Endothelial cell of hepatic sinusoid (primary cell): ENCODE measurements at regions not wholly inside any gene's neighbourhood (a gene's known extent, or its start where the extent isn't known, plus 50 kb on each side); places are given as distances from the start of the nearest gene placed in this dataset.
"Not testable (repeated sequence)": the region's sequence is repeated elsewhere in the genome, so short reads cannot be mapped to it uniquely, and the experiment has no call there.

Experiments
- in situ Hi-C: cut with HindIII; loops from 2 replicates; pipeline ENCODE4 v1.10.0; 2017; ENCODE audit warnings: low sequenced_read_pairs

DNA sequence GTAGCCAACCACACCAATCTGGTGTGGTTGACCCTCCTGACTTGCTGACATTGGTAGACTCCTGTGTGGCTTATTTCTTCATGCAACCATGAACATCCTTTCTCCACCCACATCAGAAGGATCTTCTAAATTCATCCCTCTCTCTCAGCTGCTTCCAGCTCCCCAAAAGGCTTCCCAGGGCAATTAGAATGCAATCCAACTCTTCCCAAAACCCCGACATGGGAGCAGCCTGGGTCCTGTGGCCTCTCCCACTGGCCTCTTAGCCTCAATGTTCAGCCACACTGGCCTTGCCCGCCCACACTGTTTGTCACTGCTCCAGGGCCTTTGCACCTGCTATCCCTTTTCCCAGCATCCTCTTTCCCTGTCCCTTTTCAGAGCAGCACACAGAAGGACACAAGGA is 199.8 kb upstream of the SGCG start:
- in situ Hi-C loops, result no loop called here

DNA sequence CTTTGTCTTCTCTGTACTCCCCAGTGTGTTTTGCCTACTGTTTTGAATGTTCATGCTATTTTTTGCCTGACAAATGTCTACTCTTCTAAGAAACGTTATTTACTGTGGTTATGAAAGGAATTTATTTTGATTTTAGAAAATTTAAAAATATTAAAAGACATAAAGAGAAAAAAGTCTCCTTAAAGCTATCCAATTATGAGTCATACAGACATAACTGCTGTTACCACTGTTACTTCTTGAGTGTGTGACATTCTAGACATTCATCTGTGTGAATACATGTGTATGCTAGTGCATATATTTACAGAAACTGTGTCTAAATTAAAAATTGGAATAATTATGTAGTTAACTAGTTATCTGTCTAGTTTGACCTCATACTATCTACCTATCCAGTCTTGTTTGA is 187.6 kb upstream of the SGCG start:
- in situ Hi-C loops, result no loop called here

DNA sequence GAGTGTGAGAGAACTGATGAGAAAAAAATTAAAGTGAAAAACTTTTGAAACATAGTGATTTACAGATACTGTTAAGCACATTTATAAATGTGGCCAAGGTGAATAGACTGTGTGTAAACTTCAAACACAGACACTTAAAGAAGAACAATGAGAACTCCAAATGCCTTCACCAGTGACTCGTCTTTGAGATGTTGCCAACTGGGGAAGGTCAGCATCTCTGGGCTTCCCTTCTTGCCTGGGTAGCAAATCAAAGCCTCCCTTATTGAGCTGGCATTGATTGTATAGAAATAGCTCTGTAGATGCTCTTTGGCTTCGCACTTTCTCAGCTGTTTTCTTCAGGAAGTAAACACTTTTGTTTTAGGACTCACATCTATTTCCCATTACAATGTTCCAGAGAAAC is 177.3 kb upstream of the SGCG start:
- in situ Hi-C loops, result no loop called here

DNA sequence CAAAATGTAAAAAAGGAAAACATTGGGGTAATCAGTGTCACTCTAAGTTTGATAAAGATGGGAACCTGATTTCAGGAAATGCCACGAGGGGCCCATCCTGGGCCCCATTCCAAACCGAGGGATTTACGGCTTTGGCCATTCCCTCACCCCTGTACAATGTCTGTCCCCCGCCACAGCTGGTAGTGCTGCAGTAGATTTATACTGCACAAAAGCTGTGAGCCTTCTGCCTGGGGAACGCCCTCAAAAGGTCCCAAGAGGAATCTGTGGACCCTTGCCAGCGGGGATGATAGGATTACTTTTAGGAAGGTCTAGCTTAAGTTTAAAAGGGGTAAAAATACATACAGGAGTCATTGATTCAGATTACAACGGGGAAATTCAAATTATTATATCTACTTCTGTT is 173.4 kb upstream of the SGCG start:
- in situ Hi-C loops, result no loop called here

DNA sequence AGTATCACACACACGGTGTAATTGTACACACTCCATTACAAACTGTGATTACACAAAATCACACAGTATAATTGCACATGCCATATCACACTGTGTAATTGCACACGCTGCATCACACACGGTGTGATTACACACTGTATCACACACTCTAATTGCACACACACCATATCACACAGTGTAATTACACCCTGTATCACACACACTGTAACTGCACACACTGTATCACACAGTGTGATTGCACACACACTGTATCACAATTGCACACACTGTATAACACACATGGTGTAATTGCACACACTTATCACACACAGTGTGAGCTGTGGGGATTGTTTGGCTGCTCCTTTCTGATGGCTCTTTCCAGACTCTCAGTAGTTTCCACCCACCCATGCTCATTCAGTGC is 162.6 kb upstream of the SGCG start:
- in situ Hi-C loops, result no loop called here

DNA sequence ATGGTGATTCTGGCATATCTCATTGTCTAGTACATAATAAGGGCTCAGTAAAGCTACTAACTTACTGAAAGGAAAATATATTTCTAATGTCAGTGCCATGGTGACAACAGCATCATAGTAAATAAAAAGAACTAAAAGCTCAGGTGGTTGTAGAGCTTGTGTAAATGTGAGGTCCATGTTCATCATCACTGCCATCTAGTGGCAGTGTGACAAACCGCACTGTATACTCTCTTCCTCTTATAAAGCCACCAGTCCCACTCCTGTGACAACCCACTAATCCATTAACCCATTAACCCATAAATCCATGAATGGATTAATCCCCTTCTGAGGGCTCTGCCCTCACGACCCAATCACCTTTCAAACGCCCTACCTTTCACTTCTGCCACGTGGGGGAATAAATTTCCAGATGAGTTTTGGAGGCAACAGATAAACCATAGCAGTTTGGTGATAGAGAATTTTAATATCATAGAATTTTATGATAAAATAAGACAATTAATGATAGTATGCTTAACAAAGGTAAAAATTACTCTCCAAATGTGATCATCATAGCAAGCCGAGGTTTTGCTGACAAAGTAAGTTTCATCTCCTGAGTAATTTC is 160.4 kb upstream of the SGCG start:
- in situ Hi-C loops, result no loop called here

DNA sequence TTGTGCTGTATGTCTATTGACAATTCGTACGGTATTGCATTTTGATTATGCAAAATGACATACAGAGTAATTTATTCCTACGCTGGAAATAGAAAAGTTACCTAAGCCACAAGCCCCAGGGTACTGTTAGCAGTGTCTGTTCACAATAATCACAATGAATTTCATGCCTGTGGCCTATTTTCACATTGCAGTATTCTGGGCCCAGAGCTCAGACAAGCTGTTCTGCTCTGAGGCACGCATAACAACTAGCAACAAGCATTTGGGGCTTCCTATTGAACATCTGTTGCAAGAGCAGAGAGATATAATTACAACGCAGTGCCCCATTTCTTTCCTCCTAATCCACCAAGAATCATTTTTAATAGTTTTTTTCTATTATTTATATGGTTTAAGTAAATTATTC is 158.9 kb upstream of the SGCG start:
- in situ Hi-C loops, result no loop called here

DNA sequence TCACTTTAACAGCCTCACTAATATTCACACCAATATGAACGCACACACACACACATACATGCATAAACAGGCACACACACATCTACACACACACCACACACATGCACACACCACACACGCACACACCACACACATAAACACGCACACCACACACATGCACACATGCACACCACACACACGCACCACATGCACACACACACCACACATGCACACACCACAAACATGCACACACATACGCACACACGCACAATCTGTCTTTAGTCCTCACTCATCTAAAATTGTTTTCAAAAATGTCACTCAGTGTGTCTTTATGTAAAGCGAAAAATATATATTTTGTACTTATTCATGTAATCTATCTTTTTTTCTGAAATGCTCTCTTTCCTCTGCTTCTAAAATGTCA is 158.1 kb upstream of the SGCG start:
- in situ Hi-C loops, result no loop called here

DNA sequence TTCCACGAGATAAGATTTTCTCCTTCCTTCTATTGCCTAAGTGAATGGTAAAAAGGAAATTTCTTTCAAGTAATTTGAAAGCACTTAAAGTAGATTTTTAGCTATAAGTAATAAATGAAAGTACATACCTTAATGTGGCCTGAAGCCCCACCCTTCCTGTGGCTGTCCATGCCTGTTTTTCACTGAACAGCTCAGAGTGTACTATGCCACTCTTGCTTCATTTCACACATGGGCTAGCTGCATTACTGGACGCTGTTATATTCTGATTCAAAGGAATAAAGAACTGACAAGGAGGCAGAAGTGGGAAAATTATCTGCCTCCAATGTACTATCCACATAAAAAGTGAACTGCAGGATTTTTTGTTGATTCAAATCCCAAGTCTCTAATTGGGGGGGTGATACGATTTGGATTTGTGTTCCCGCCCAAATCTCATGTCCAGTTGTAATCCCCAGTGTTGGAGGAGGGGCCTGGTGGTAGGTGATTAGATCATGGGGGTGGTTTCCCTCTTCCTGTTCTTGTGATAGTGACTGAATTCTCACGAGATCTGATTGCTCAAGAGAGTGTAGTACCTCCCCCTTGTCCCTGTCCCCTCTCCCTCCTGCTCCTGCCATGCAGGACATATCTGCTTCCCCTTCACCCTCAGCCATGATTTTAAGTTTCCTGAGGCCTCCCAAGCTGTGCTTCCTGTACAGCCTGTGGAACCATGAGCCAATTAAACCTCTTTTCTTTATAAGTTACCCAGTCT is 154.7 kb upstream of the SGCG start:
- in situ Hi-C loops, result no loop called here

DNA sequence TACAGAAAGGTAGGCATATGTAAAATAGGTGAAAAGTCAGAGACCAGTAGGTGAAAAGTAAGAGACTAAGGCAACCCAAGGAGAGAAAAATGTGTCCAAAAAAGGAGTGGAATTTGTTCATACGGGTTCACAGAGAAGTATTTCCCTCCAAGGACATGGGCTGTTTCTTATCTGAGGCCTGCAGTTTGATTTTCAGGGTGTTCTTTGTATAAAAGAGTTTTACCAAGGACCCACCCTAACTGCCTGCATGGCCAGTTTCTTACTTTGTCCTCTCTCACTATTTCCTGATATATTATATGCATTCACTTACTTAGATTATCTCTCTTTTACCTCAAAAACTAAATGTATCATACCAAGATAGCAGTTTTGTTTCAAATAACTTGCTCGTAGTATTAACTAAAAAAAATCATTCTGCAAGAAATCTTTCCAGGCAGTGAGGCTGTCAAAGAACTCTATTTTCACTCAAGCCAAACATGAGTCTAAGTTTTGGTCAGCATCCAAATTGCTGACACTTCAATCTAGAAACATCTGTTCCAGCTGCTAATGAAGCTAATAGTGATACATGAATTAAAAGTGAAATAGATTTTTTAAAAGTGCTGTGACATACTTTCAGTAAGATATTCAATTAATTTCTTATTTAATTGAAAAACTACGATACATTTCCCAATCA is 141.4 kb upstream of the SGCG start:
- in situ Hi-C loops, result no loop called here

DNA sequence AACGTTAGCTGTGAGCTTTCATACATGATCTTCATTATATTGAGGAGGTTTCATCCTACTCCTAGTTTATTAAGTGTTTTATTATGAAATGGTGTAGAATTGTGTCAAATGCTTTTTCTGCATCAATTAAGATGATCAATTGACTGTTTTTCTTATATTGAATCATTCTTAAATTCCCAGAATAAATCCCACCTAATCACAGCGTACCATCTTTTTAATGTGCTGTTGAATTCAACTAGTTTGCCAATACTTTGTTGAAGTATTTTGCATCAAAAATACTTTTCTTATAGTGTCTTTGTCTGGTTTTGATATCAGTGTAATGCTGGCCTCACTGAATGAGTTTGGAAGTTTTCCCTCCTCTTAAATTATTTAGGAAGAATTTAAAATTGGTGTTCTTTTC is 138.6 kb upstream of the SGCG start:
- in situ Hi-C loops, result no loop called here

DNA sequence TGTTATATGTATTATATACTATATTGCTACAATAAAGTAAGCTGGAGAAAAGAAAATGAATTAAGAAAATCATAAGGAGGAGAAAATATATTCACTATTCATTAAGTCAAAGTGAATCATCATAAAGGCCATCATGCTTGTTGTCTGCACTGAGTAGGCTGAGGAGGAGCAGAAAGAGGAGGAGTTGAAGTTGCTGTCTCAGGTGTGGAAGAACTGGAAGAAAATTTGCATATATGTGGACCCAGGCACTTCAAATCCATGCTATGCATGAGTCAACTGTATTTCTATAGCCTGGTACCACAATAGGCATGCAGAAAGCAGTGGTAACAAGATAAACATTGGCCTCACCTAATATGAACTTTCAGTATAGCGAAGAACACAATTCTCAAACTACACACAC is 135.9 kb upstream of the SGCG start:
- in situ Hi-C loops, result no loop called here

DNA sequence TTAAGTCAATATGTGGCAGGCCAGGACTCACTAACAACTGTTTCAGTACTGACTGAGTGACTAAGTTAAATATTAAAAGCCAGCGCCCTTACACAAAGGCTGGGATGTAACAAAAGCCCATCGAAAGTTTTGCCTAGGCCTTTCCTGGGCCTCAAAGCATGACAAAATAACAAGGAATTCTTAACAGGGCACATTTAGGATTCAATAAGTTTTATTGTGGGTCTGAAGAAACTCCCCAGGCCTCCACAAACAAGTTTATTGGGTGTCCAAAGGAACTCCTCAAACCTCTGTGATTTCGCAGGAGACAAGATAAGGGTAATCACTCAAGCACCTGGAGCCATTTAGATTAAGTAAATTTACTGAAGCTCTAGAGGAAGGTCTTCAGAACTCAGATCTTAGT is 130.7 kb upstream of the SGCG start:
- in situ Hi-C loops, result no loop called here

DNA sequence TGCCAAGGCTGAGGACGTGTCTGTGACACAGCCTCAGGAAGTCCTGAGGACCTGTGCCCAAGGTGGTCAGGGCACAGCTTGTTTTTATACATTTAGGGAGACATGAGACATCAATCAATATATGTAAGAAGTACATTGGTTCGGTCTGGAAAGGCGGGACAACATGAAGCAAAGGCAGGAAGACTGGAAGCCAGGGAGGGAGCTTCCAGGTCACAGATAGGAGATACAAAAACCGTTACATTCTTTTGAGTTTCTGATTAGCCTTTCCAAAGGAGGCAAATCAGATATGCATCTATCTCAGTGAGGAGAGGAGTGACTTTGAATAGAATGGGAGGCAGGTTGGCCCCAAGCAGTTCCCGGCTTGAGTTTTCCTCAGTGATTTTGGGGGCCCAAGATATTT is 127.1 kb upstream of the SGCG start:
- in situ Hi-C loops, result not testable (repeated sequence)

DNA sequence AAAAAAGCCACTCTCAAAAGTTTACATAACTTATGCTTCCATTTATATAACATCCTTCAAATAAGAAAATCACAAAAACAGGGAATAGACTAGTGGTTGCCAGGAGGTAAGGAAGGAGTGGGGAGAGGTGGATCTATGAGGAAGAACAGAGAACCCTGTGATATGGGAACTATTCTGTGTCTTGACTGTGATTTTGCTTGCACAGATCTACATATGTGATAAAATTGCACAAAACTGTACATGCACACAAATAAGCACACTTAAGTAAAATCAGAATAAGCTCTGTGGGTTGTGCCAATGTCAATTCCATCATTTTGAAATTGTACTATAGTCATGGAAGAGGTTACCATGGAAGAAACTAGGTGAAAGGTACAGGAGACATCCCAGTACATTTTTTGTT is 121.6 kb upstream of the SGCG start:
- in situ Hi-C loops, result no loop called here

DNA sequence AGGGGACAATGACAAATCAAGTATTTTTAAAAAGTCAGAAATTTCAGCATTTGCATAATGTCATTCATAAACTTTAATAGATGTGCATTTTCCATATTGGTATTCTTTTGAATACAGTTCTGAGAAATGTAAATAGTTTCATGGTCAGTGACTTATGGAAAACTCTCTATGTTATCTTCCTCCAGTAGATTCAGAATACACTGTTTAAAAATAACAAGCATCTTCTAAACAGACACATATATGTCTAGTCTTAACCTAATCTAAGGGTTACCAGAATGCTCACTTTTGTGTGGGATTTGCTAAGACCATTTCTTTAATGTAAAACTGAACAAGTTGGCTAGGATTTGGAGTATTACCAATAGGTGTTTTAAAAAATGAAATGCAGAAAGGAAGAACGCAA is 119.8 kb upstream of the SGCG start:
- in situ Hi-C loops, result no loop called here

DNA sequence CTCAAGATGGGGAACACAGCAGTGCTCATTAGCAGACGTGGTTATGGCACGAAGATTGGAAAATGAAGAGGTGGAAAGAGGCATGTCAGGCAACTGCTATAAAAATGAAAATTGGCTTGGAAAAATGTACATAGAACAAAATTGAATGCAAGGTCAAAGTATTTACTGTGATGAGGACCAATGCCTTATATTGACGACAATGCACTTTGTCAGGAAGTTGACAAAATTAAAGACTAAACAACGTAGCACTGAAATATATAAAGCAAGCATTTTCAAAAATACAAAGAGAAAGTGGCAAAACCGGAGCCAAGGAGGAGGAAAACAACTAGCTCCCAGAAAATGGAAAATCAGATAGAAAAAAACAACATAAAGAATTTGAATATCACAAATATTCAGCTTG is 113.7 kb upstream of the SGCG start:
- in situ Hi-C loops, result no loop called here

DNA sequence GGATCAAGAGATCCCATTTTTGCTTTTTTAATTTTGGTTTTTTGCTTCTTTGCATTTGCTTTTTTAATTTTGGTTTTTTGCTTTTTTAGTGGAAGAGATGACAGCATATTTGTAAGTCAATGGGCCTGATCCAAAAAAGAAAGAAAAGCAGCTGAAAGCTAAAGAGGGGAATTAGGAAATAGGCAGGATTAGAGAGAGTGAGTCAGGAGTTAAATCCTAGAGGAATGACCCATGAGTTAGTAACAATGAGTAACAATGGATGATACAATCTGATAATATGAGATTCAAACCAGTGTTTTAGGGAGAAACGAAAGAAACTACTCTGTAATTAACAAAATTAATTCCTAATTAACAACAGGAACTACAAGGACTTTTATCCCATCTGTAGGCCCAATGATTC is 111.2 kb upstream of the SGCG start:
- in situ Hi-C loops, result no loop called here

DNA sequence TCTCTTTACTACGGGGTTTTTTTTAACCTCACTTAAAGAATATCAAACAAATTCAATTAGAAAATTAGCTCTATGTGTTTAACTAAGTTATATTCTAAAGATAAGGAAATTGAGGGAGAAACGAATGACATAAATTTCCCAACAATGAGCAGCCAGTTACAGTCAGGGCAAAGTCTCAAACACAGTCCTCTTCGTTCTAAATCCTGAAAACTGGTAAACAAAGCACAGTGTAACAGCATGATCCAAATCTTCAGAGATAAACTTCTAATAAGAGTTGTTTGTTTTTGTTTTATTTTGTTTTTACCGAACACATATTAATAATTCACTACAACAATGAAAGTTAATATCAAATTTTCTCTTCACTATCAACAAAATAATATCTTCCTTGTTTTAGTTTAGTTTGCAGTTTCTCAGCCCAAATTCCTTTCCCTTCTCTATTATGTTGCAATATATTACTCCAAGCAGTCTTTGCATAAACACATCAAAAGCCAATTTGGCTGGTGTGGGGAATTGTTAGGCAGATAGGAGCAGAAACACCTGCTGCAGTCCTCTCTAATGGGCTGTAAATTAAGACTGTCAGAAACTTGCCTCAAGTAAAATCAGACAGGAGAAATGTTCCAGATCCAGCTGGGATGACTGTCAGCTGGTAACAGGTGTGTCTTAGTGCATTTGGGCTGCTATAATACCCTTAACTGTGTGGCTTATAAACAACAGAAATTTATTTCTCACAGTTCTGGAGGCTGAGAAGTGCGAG is 106.5 kb upstream of the SGCG start:
- in situ Hi-C loops, result no loop called here

DNA sequence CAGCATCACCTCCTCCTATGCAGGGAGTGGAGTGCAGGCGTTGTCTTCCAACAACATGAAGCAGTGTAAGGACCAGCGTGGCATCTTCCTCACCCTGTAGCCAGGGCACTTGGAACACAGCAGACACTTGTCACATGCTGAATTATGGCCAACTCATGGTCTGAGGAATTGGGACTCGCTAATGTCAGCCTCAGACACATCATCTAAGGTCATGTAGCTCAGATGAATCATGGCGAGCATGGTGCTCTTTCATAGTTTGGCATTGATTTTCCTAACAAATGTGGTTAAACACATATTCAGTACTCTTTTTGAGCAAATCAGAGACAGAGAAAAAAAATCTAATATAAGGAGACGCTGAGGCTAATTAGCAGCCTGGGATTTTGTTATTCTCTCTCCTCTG is 99.6 kb upstream of the SGCG start:
- in situ Hi-C loops, result no loop called here

DNA sequence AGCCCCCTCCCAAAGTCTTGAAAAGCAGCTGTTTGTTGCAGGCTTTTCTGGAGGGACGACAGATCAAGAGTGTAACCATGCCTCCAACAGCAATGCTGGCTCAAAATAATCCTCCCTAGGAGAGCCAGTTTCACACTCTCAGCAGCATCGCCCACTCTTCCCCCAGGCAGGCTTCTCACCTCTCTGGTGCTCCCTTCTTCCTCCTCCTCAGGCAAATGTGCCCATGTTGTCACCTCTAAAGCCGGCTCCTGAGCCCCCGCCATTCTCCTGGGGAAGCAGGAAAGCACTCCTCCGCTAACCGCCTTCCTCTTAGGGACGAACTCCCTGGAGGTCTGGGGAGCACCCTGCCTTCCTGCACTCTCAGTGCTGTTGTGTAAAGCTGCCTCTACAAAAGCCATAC is 98.9 kb upstream of the SGCG start:
- in situ Hi-C loops, result no loop called here
